ENCODE measurements at regions not wholly inside any gene's neighbourhood (a gene's known extent, or its start where the extent isn't known, plus 50 kb on each side); places are given as distances from the start of the nearest gene placed in this dataset.
"Not testable (repeated sequence)": the region's sequence is repeated elsewhere in the genome, so short reads cannot be mapped to it uniquely, and the experiment has no call there.

- no peak for DNase-seq (ENCODE audit: low spot score)
- TF ChIP-seq CTCF (IDR thresholded peaks at IDR 0.05; ENCODE audit: unreplicated experiment), result no peak
- no peak overlapping the region for H3K27ac Mint-ChIP-seq (ENCODE audit: unreplicated experiment)
- H3K27me3 Mint-ChIP-seq (ENCODE audit: unreplicated experiment), result peaks cover 2% of the 10 kb centered on the region
- H3K36me3 Mint-ChIP-seq (ENCODE audit: low read depth, unreplicated experiment), result no peaks in the 10 kb centered on the region
- H3K4me1 Mint-ChIP-seq (ENCODE audit: unreplicated experiment), result peaks cover 8% of the 10 kb centered on the region
- H3K4me3 Mint-ChIP-seq (ENCODE audit: unreplicated experiment), result no peak overlapping the region
- no peaks in the 10 kb centered on the region for H3K9me3 Mint-ChIP-seq (ENCODE audit: unreplicated experiment)
Measured at GRCh38 chr9:19630760-19631159, 158.1 kb downstream of the SLC24A2 start.

GRCh38 chr9:19629488-19629887 lies 159.3 kb downstream of the SLC24A2 start:
- peak; percentile 69 for TF ChIP-seq CTCF (IDR thresholded peaks at IDR 0.05; ENCODE audit: unreplicated experiment)
- Mint-ChIP-seq H3K9me3 (ENCODE audit: unreplicated experiment) (no peaks in the 10 kb centered on the region), H3K4me1 (ENCODE audit: unreplicated experiment) (peaks cover 8% of the 10 kb centered on the region), H3K27ac (ENCODE audit: unreplicated experiment) (no peak overlapping the region), H3K36me3 (ENCODE audit: low read depth, unreplicated experiment) (no peaks in the 10 kb centered on the region), H3K4me3 (ENCODE audit: unreplicated experiment) (no peak overlapping the region), H3K27me3 (ENCODE audit: unreplicated experiment) (peaks cover 2% of the 10 kb centered on the region)
- peak; percentile 38 for DNase-seq (ENCODE audit: low spot score)

- not testable (repeated sequence) for H3K27ac Mint-ChIP-seq (ENCODE audit: unreplicated experiment); H3K4me1 Mint-ChIP-seq (ENCODE audit: unreplicated experiment); H3K36me3 Mint-ChIP-seq (ENCODE audit: low read depth, unreplicated experiment); H3K4me3 Mint-ChIP-seq (ENCODE audit: unreplicated experiment); H3K9me3 Mint-ChIP-seq (ENCODE audit: unreplicated experiment); DNase-seq (ENCODE audit: low spot score); H3K27me3 Mint-ChIP-seq (ENCODE audit: unreplicated experiment)
Measured at GRCh38 chr9:19625426-19625825, 163.4 kb downstream of the SLC24A2 start.

- no peak for DNase-seq (ENCODE audit: low spot score)
- Mint-ChIP-seq H3K36me3 (ENCODE audit: low read depth, unreplicated experiment) (no peaks in the 10 kb centered on the region), H3K4me3 (ENCODE audit: unreplicated experiment) (no peak overlapping the region), H3K4me1 (ENCODE audit: unreplicated experiment) (peaks cover 3% of the 10 kb centered on the region), H3K27me3 (ENCODE audit: unreplicated experiment) (peaks cover 2% of the 10 kb centered on the region), H3K27ac (ENCODE audit: unreplicated experiment) (no peak overlapping the region), H3K9me3 (ENCODE audit: unreplicated experiment) (no peaks in the 10 kb centered on the region)
- TF ChIP-seq CTCF (IDR thresholded peaks at IDR 0.05; ENCODE audit: unreplicated experiment), result no peak
Measured at GRCh38 chr9:19624519-19624918, 164.3 kb downstream of the SLC24A2 start.

- H3K27ac Mint-ChIP-seq (ENCODE audit: unreplicated experiment), result no peak overlapping the region
- peaks cover 2% of the 10 kb centered on the region for H3K27me3 Mint-ChIP-seq (ENCODE audit: unreplicated experiment)
- no peaks in the 10 kb centered on the region for H3K9me3 Mint-ChIP-seq (ENCODE audit: unreplicated experiment)
- no peak overlapping the region for H3K4me3 Mint-ChIP-seq (ENCODE audit: unreplicated experiment)
- H3K4me1 Mint-ChIP-seq (ENCODE audit: unreplicated experiment), result peaks cover 3% of the 10 kb centered on the region
- no peak for TF ChIP-seq CTCF (IDR thresholded peaks at IDR 0.05; ENCODE audit: unreplicated experiment)
- DNase-seq (ENCODE audit: low spot score), result no peak
- no peaks in the 10 kb centered on the region for H3K36me3 Mint-ChIP-seq (ENCODE audit: low read depth, unreplicated experiment)
Measured at GRCh38 chr9:19623941-19624340, 164.9 kb downstream of the SLC24A2 start.

DNA sequence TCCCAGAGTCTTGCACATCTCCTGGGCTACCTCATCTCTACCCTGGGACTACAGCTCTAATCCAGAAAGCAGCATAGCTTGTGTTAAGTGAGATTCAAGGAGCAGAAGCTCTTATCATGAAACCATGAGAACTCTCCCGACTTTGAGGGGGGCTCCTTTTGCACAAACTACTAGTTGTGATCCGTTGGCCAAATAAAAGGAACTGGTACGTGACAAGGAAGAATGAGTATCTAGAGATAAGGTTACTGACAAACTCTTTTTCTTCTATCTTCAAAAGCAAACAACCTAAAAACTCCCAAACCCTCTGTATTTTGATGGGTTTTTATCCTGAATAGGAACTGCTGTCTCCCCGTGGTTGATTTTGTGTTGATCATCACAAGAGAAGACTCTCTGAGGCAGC lies 168.5 kb downstream of the SLC24A2 start:
- no peak for TF ChIP-seq CTCF (IDR thresholded peaks at IDR 0.05; ENCODE audit: unreplicated experiment)
- peaks cover 3% of the 10 kb centered on the region for H3K4me1 Mint-ChIP-seq (ENCODE audit: unreplicated experiment)
- no peaks in the 10 kb centered on the region for H3K9me3 Mint-ChIP-seq (ENCODE audit: unreplicated experiment)
- H3K27ac Mint-ChIP-seq (ENCODE audit: unreplicated experiment), result no peak overlapping the region
- H3K27me3 Mint-ChIP-seq (ENCODE audit: unreplicated experiment), result no peaks in the 10 kb centered on the region
- no peak overlapping the region for H3K4me3 Mint-ChIP-seq (ENCODE audit: unreplicated experiment)
- no peaks in the 10 kb centered on the region for H3K36me3 Mint-ChIP-seq (ENCODE audit: low read depth, unreplicated experiment)
- DNase-seq (ENCODE audit: low spot score), result no peak

Measured in endothelial cell (in vitro differentiated cells).